Endothelial cell of umbilical vein (primary cell): ENCODE measurements at regions not wholly inside any gene's neighbourhood (a gene's known extent, or its start where the extent isn't known, plus 50 kb on each side); places are given as distances from the start of the nearest gene placed in this dataset.

Source experiments
- BruUV-seq: library from RNA; stranded (reverse); fragments of 400-500 nt; replicated peaks from 2 replicates; lab custom pipeline; 2021; lab: Mats Ljungman, UMichigan
- CTCF ChIA-PET: fragments of 300-600, 350-600 bp; sonication (Branson Sonifier 250); formaldehyde crosslinking; loops from one replicate; lab custom pipeline; 2021; ENCODE audit warnings: antibody characterized with exemption, inconsistent platforms; lab: Charles Lee
- POLR2A ChIA-PET: fragments of 300-600, 350-600 bp; sonication (Branson Sonifier 250); formaldehyde crosslinking; loops from one replicate; lab custom pipeline; 2021; ENCODE audit warnings: antibody characterized with exemption, inconsistent platforms; lab: Charles Lee
- DNase-seq: peaks from one replicate; pipeline ENCODE4 v3.0.0-alpha.2; 2011; ENCODE audit warnings: low read depth, low spot score
- FAIRE-seq: peaks from 2 replicates; lab custom pipeline; 2011; peaks lifted over from hg19 to GRCh38; lab: Jason Lieb, UNC
- H2AFZ ChIP-seq: 2 replicates; pipeline ENCODE4 v1.6.0; 2012; ENCODE audit warnings: low read depth, low read length, control low read depth, inconsistent platforms
- H3K27ac ChIP-seq: 2 replicates; pipeline ENCODE4 v1.5.1; 2011; ENCODE audit warnings: low read depth, mild to moderate bottlenecking, control low read depth, low read length, moderate library complexity; ENCODE audit not compliant: insufficient read depth
- H3K27me3 ChIP-seq, 2 experiments: 2 replicates each; pipeline versions ENCODE4 v1.6.0 to v1.6.1; 2011; ENCODE audit warnings: low read length in 2 of 2, mixed read lengths in 1 of 2; ENCODE audit not compliant: control insufficient read depth in 2 of 2, insufficient read depth in 2 of 2
- H3K36me3 ChIP-seq, 2 experiments: 2 replicates in 1 of 2; 3 replicates in 1 of 2; pipeline ENCODE4 v1.5.1; 2011; ENCODE audit warnings: low read length in 2 of 2, mild to moderate bottlenecking in 1 of 2, moderate library complexity in 1 of 2; ENCODE audit not compliant: control insufficient read depth in 2 of 2, insufficient read depth in 2 of 2; ENCODE audit errors: extremely low read depth in 1 of 2
- H3K4me1 ChIP-seq: 3 replicates; pipeline ENCODE4 v1.5.1; 2011; ENCODE audit warnings: mild to moderate bottlenecking, low read length; ENCODE audit not compliant: control insufficient read depth, insufficient read depth; ENCODE audit errors: extremely low read depth
- H3K4me2 ChIP-seq: 2 replicates; pipeline ENCODE4 v1.6.1; 2011; ENCODE audit warnings: low read length, control low read depth, mixed read lengths; ENCODE audit not compliant: insufficient read depth
- H3K4me3 ChIP-seq, 3 experiments: fragments of 200-600 bp in 1 of 3; sonication (generic), shearing (Covaris generic) in 1 of 3; replicated peaks in 1 of 3; 2 replicates each; pipeline ENCODE4 v1.5.1; 2011 to 2016; ENCODE audit warnings: control low read depth in 3 of 3, low read length in 3 of 3, mild to moderate bottlenecking in 2 of 3, inconsistent platforms in 1 of 3, low read depth in 1 of 3, moderate library complexity in 1 of 3; ENCODE audit not compliant: insufficient read depth in 1 of 3
- H3K79me2 ChIP-seq: 2 replicates; pipeline ENCODE4 v1.6.0; 2012; ENCODE audit warnings: low read length, inconsistent platforms; ENCODE audit not compliant: control insufficient read depth, insufficient read depth
- H3K9ac ChIP-seq: replicated peaks from 2 replicates; pipeline ENCODE3; 2011; ENCODE audit warnings: low read length, control low read depth; ENCODE audit not compliant: insufficient read depth; ENCODE audit errors: extremely low read depth
- H3K9me1 ChIP-seq: replicated peaks from 3 replicates; pipeline ENCODE4 v1.6.0; 2011; ENCODE audit warnings: mild to moderate bottlenecking, low read length; ENCODE audit not compliant: control insufficient read depth, insufficient read depth; ENCODE audit errors: extremely low read depth
- H3K9me3 ChIP-seq: replicated peaks from 2 replicates; pipeline ENCODE4 v1.5.1; 2012; ENCODE audit warnings: low read length, inconsistent platforms; ENCODE audit not compliant: control insufficient read depth, insufficient read depth
- H4K20me1 ChIP-seq: replicated peaks from 2 replicates; pipeline ENCODE3; 2011; ENCODE audit warnings: mild to moderate bottlenecking, low read length; ENCODE audit not compliant: control insufficient read depth, insufficient read depth; ENCODE audit errors: extremely low read depth
- EZH2 ChIP-seq: IDR thresholded peaks from 2 replicates; pipeline ENCODE4 v1.6.1; 2012; ENCODE audit warnings: borderline replicate concordance, low read depth, mild to moderate bottlenecking, moderate library complexity, low read length, inconsistent platforms; ENCODE audit not compliant: severe bottlenecking
- FOS ChIP-seq: IDR thresholded peaks from 2 replicates; pipeline ENCODE4 v1.6.1; 2011; ENCODE audit warnings: mild to moderate bottlenecking, low read length, moderate library complexity, borderline replicate concordance; ENCODE audit not compliant: insufficient read depth
- GATA2 ChIP-seq: IDR thresholded peaks from 2 replicates; pipeline ENCODE4 v1.7.0; 2011; ENCODE audit warnings: low read depth, mild to moderate bottlenecking, moderate library complexity, mixed read lengths, low read length; ENCODE audit not compliant: insufficient read length, insufficient read depth
- JUN ChIP-seq: IDR thresholded peaks from 2 replicates; pipeline ENCODE4 v1.6.1; 2011; ENCODE audit warnings: borderline replicate concordance, low read depth; ENCODE audit not compliant: insufficient read length, insufficient read depth
- MAX ChIP-seq: IDR thresholded peaks from 2 replicates; pipeline ENCODE4 v1.6.1; 2011; ENCODE audit not compliant: insufficient read depth, insufficient read length
- MYC ChIP-seq: IDR thresholded peaks from one replicate; pipeline ENCODE4 v1.6.1; 2011; ENCODE audit warnings: mild to moderate bottlenecking, low read depth, low read length
- POLR2A ChIP-seq: IDR thresholded peaks from 2 replicates; pipeline ENCODE4 v1.6.1; 2012; ENCODE audit warnings: low read depth, mild to moderate bottlenecking, control low read depth, low read length
- POLR2AphosphoS5 ChIP-seq: IDR thresholded peaks from 2 replicates; pipeline ENCODE4 v1.6.1; 2012; ENCODE audit warnings: low read depth, mild to moderate bottlenecking, control low read depth, low read length, moderate library complexity; ENCODE audit not compliant: insufficient read depth
- dilution Hi-C: fragments of 300-500 bp; cut with MboI; formaldehyde crosslinking; loops from one replicate; pipeline ENCODE4 v1.15.0; 2019; ENCODE audit warnings: low sequenced_read_pairs; ENCODE audit not compliant: extremely low pct_ligation_motif_present
- intact Hi-C: fragments of 100-400 bp; cut with micrococcal nuclease; formaldehyde crosslinking; loops from one replicate; pipeline ENCODE4 v1.10.0; 2022
- TF ChIP-seq, protein P1 (sequence below), 2 donors: IDR thresholded peaks; 1 replicate in 1 of 2; 2 replicates in 1 of 2; pipeline ENCODE4 v1.5.1; 2011; ENCODE audit warnings: low read length in 2 of 2, mild to moderate bottlenecking in 2 of 2, moderate library complexity in 2 of 2, control low read depth in 1 of 2, inconsistent platforms in 1 of 2, low read depth in 1 of 2; ENCODE audit not compliant: insufficient read depth in 1 of 2; ENCODE audit errors: extremely low read depth in 1 of 2

DNA sequence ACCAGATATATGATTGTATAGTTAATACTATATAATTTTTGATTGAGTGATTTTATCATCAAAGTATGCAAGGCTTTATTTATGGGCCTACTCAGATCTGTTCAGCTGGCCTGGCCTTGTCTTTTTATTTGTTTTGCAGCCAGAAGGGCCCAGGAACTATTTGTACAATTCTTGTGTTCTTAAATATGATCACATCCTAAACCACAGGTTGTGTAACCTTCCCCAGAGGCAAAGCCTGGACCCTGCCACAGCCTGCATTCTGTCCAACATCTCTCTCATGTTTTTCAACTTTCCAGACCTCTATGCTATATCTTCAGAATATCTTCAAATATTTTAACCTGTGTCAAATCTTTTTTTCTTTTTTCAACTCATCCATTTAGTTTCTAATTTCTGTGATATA lies 410.4 kb upstream of the MON1B start:
- Histone ChIP-seq H3K9me3 (peaks cover 6% of the 10 kb centered on the region), H3K4me1 (no peaks in the 10 kb centered on the region), H3K4me2 (no peak overlapping the region), H3K9ac (no peak overlapping the region), H3K27me3 (no peaks in the 10 kb centered on the region), H3K9me1 (no peaks in the 10 kb centered on the region), H3K4me3 (no peak overlapping the region), H4K20me1 (no peaks in the 10 kb centered on the region), H3K79me2 (no peaks in the 10 kb centered on the region), H3K27ac (no peak overlapping the region), H2AFZ (no peak overlapping the region), H3K36me3 (no peaks in the 10 kb centered on the region)
- dilution Hi-C loops = no loop called here
- ChIA-PET CTCF (no interaction called here), POLR2A (no interaction called here)
- no TSS peak for BruUV-seq
- DNase-seq (no peak), FAIRE-seq (no peak)
- TF ChIP-seq MAX (no peak), POLR2AphosphoS5 (no peak), GATA2 (no peak), MYC (no peak), EZH2 (no peak), JUN (no peak), FOS (no peak), POLR2A (no peak)
- intact Hi-C loops = no loop called here

DNA sequence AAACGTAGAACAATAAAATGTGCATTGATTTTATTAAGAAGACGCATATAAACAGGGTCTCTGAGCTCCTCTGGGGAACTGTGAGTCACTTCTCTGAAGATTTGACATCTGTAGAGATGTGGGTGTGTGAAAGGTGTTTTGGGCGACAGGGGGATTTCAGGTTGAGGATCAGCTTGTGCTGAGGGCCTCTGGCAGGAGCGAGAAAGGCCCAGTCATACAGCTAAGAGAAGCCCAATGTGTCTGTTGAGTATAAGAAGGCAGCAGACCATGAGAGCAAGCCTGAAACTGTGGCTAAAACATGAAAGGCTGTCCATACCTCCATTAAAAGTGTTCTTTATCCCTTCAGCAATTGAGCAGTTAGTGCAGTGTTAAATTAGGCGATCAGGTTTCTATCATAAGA lies 406.5 kb upstream of the MON1B start:
- Histone ChIP-seq H3K4me1 (no peaks in the 10 kb centered on the region), H3K4me2 (no peak overlapping the region), H3K27me3 (no peaks in the 10 kb centered on the region), H3K9me3 (peaks cover 2% of the 10 kb centered on the region), H3K9me1 (no peaks in the 10 kb centered on the region), H3K9ac (no peak overlapping the region), H2AFZ (no peak overlapping the region), H3K4me3 (no peak overlapping the region), H3K36me3 (no peaks in the 10 kb centered on the region), H3K27ac (no peak overlapping the region), H3K79me2 (no peaks in the 10 kb centered on the region), H4K20me1 (no peaks in the 10 kb centered on the region)
- TF ChIP-seq, protein P1, sequence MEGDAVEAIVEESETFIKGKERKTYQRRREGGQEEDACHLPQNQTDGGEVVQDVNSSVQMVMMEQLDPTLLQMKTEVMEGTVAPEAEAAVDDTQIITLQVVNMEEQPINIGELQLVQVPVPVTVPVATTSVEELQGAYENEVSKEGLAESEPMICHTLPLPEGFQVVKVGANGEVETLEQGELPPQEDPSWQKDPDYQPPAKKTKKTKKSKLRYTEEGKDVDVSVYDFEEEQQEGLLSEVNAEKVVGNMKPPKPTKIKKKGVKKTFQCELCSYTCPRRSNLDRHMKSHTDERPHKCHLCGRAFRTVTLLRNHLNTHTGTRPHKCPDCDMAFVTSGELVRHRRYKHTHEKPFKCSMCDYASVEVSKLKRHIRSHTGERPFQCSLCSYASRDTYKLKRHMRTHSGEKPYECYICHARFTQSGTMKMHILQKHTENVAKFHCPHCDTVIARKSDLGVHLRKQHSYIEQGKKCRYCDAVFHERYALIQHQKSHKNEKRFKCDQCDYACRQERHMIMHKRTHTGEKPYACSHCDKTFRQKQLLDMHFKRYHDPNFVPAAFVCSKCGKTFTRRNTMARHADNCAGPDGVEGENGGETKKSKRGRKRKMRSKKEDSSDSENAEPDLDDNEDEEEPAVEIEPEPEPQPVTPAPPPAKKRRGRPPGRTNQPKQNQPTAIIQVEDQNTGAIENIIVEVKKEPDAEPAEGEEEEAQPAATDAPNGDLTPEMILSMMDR (IDR thresholded peaks at IDR 0.05; ENCODE audit: extremely low read depth in 1 of 2, insufficient read depth in 1 of 2, low read depth in 1 of 2, low read length in 2 of 2) = no peak
- TF ChIP-seq POLR2AphosphoS5 = no peak
- TF ChIP-seq POLR2A = no peak
- BruUV-seq = no TSS peak
- FAIRE-seq (no peak), DNase-seq (no peak)
- CTCF ChIA-PET = no interaction called here
- intact Hi-C loops = no loop called here
- dilution Hi-C loops = no loop called here
- POLR2A ChIA-PET = no interaction called here
